ENCODE measurements at regions not wholly inside any gene's neighbourhood (a gene's known extent, or its start where the extent isn't known, plus 50 kb on each side); places are given as distances from the start of the nearest gene placed in this dataset.

- no peak for DNase-seq (ENCODE audit: low spot score)
- no peak overlapping the region for H3K4me2 ChIP-seq
- no peaks in the 10 kb centered on the region for H3K36me3 Mint-ChIP-seq (ENCODE audit: low read depth)
- H3K27me3 ChIP-seq (ENCODE audit: insufficient read depth) = no peaks in the 10 kb centered on the region
- H3K27ac ChIP-seq (ENCODE audit: low read depth) = no peak overlapping the region
- no peak overlapping the region for H3K4me3 Mint-ChIP-seq
- H2AFZ ChIP-seq = no peak overlapping the region
- no peak for TF ChIP-seq ZNF114 (CRISPR knock-in tag; IDR thresholded peaks at IDR 0.05)
- TF ChIP-seq CREB1 (CRISPR knock-in tag; IDR thresholded peaks at IDR 0.05; ENCODE audit: low read depth) = no peak
- no peak overlapping the region for H3K4me3 ChIP-seq
- H3K9me2 ChIP-seq (ENCODE audit: insufficient read depth) = peaks cover 10% of the 10 kb centered on the region; the same call in 1 of the 2 replicates
- ATAC-seq = no peak
- H4K20me1 ChIP-seq (replicated peaks; ENCODE audit: insufficient read depth) = no peaks in the 10 kb centered on the region
- no peaks in the 10 kb centered on the region for H3F3A ChIP-seq (replicated peaks; ENCODE audit: low read depth)
- H3K79me2 ChIP-seq (replicated peaks; ENCODE audit: insufficient read depth) = no peaks in the 10 kb centered on the region
- H3K36me3 ChIP-seq (ENCODE audit: insufficient read depth) = no peaks in the 10 kb centered on the region
- no peak overlapping the region for H3K27ac Mint-ChIP-seq
- peaks cover 18% of the 10 kb centered on the region for H3K4me1 ChIP-seq (ENCODE audit: insufficient read depth)
- peaks cover 2% of the 10 kb centered on the region for H3K27me3 Mint-ChIP-seq (ENCODE audit: insufficient read depth, low read depth, poor library complexity)
- no peaks in the 10 kb centered on the region for H3K9me3 Mint-ChIP-seq
- H3K4me1 Mint-ChIP-seq = peaks cover 18% of the 10 kb centered on the region; the same call in 2 of the 3 replicates
Measured at GRCh38 chr15:94588993-94589392, 357.6 kb downstream of the MCTP2 start.

DNA sequence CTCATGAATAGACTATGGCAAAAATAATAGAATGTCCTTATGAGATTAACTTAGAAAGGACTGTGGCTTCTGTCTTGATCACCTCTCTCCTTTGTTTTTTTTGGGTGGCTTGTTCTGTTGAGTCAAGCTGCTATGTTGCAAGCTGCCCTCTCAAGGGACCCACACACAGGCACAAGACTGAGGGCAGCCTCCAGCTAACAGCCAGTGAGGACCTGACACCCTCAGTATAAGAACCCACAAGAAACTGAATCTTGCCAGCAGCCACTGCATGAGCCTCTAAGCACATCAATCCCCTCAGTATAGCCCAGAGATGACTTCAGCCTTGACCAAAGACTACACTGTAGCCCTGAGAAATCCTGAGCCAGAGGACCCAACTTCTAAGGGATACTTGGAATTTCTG, 361.1 kb downstream of the MCTP2 start:
- Histone ChIP-seq H3K4me1 (ENCODE audit: insufficient read depth) (peaks cover 11% of the 10 kb centered on the region; the same call in 1 of the 2 replicates), H2AFZ (no peak overlapping the region), H3K4me2 (no peak overlapping the region), H3F3A (replicated peaks; ENCODE audit: low read depth) (no peaks in the 10 kb centered on the region), H4K20me1 (replicated peaks; ENCODE audit: insufficient read depth) (no peaks in the 10 kb centered on the region), H3K4me3 (no peak overlapping the region), H3K79me2 (replicated peaks; ENCODE audit: insufficient read depth) (no peaks in the 10 kb centered on the region), H3K27ac (ENCODE audit: low read depth) (no peak overlapping the region), H3K9me2 (ENCODE audit: insufficient read depth) (0 out of 2 replicates have a peak, but pooled peaks cover 4% of the 10 kb centered on the region), H3K27me3 (ENCODE audit: insufficient read depth) (no peaks in the 10 kb centered on the region), H3K36me3 (ENCODE audit: insufficient read depth) (no peaks in the 10 kb centered on the region)
- Mint-ChIP-seq H3K9me3 (no peaks in the 10 kb centered on the region), H3K27ac (no peak overlapping the region), H3K36me3 (ENCODE audit: low read depth) (no peaks in the 10 kb centered on the region), H3K27me3 (ENCODE audit: insufficient read depth, low read depth, poor library complexity) (peaks cover 2% of the 10 kb centered on the region), H3K4me3 (no peak overlapping the region), H3K4me1 (peaks cover 8% of the 10 kb centered on the region; the same call in 2 of the 3 replicates)
- DNase-seq (ENCODE audit: low spot score) = no peak
- TF ChIP-seq ZNF462 (CRISPR knock-in tag; IDR thresholded peaks at IDR 0.05) = no peak
- TF ChIP-seq ETS1 (IDR thresholded peaks at IDR 0.05) = no peak
- no peak for TF ChIP-seq JUNB (IDR thresholded peaks at IDR 0.05; ENCODE audit: unreplicated experiment)
- TF ChIP-seq REST (IDR thresholded peaks at IDR 0.05; ENCODE audit: unreplicated experiment) = no peak
- no peak for TF ChIP-seq EZH2phosphoT487 (IDR thresholded peaks at IDR 0.05; ENCODE audit: unreplicated experiment)
- no peak for TF ChIP-seq NANOG (IDR thresholded peaks at IDR 0.05; ENCODE audit: borderline replicate concordance)
- TF ChIP-seq ZNF114 (CRISPR knock-in tag; IDR thresholded peaks at IDR 0.05) = no peak
- ATAC-seq = no peak
